Astrocyte of the hippocampus (primary cell): ENCODE measurements at regions not wholly inside any gene's neighbourhood (a gene's known extent, or its start where the extent isn't known, plus 50 kb on each side); places are given as distances from the start of the nearest gene placed in this dataset.

Experiments
- DNase-seq: peaks from one replicate; pipeline ENCODE4 v3.0.0; 2011; ENCODE audit warnings: low read depth, low spot score

GRCh38 chr11:70761094-70761907 lies 363.0 kb downstream of the CTTN start:
- DNase-seq = no peak

- no peak for DNase-seq
Observed at GRCh38 chr11:70761908-70762337, 363.6 kb downstream of the CTTN start.

- DNase-seq = no peak
Observed at GRCh38 chr11:70762810-70763209, 364.5 kb downstream of the CTTN start.

GRCh38 chr11:70763606-70764005 lies 365.3 kb downstream of the CTTN start:
- no peak for DNase-seq

- DNase-seq = no peak
Observed at GRCh38 chr11:70764356-70764905, 366.1 kb downstream of the CTTN start.

GRCh38 chr11:70766901-70767300 lies 368.6 kb downstream of the CTTN start:
- no peak for DNase-seq

- DNase-seq = no peak
Observed at GRCh38 chr11:70768346-70769095, 370.2 kb downstream of the CTTN start.

GRCh38 chr11:70769106-70769505 lies 370.8 kb downstream of the CTTN start:
- no peak for DNase-seq

- DNase-seq = no peak
Observed at GRCh38 chr11:70769521-70769920, 371.2 kb downstream of the CTTN start.

- DNase-seq = no peak
Observed at GRCh38 chr11:70771099-70771885, 373.0 kb downstream of the CTTN start.

- no peak for DNase-seq
Observed at GRCh38 chr11:70772950-70773349, 374.6 kb downstream of the CTTN start.

GRCh38 chr11:70775386-70776075 lies 377.2 kb downstream of the CTTN start:
- no peak for DNase-seq

- DNase-seq = no peak
Observed at GRCh38 chr11:70776914-70777532, 378.7 kb downstream of the CTTN start.

- DNase-seq = no peak
Observed at GRCh38 chr11:70778883-70779282, 380.6 kb downstream of the CTTN start.

- DNase-seq = no peak
Observed at GRCh38 chr11:70779433-70780245, 381.3 kb downstream of the CTTN start.

GRCh38 chr11:70780246-70780535 lies 381.9 kb downstream of the CTTN start:
- DNase-seq = no peak

GRCh38 chr11:70782401-70782913 lies 384.1 kb downstream of the CTTN start:
- DNase-seq = no peak

- DNase-seq = no peak
Observed at GRCh38 chr11:70783356-70783755, 385.0 kb downstream of the CTTN start.

- no peak for DNase-seq
Observed at GRCh38 chr11:70783821-70784220, 385.5 kb downstream of the CTTN start.

- no peak for DNase-seq
Observed at GRCh38 chr11:70785372-70785771, 387.0 kb downstream of the CTTN start.
